ENCODE measurements at regions not wholly inside any gene's neighbourhood (a gene's known extent, or its start where the extent isn't known, plus 50 kb on each side); places are given as distances from the start of the nearest gene placed in this dataset.

DNA sequence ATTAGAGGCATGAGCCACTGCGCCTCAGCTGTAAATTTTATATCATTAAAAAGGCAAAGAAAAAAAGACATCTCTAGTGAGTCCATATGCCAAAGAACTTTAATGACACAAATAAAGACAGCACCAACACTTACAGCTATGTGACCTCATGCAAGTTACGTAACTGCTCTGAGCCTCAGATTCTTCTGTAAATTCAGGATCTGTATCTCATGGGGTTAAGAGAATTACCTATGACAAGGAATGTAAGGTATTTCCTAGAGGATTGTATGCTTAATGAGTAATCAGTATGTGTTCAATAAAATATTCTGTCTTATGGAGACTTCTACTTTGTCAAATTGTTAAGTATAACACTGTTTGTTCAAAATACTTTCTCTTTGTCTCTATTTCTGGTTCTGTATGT is 274.0 kb upstream of the GLI3 start:
- DNase-seq (ENCODE audit: low spot score in 2 of 2) (no peak), FAIRE-seq (no peak)

DNA sequence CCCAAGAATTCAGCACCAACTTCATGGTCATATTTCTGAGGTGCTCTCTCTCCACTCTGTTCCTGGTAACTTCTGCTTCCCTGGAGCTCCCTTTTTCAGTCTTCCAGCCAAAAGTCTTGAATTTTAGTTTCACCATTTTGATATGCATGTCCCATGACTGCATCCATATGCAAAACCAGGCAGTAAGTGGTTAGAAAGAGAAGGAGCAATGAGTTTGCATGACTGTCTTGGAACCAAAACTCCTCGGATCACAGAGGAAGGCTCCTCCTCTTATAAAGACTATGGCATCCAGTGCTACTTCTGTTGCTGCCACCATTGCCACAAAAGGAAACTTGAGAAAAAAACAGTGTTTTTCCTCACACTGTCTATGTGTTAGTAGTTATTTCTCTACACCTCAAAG is 269.1 kb upstream of the GLI3 start:
- no peak for DNase-seq (ENCODE audit: low spot score in 2 of 2)
- FAIRE-seq, result no peak

- DNase-seq (ENCODE audit: low spot score in 2 of 2), result no peak
- no peak for FAIRE-seq
These were observed 265.0 kb upstream of the GLI3 start for GRCh38 chr7:42502022-42502421.

DNA sequence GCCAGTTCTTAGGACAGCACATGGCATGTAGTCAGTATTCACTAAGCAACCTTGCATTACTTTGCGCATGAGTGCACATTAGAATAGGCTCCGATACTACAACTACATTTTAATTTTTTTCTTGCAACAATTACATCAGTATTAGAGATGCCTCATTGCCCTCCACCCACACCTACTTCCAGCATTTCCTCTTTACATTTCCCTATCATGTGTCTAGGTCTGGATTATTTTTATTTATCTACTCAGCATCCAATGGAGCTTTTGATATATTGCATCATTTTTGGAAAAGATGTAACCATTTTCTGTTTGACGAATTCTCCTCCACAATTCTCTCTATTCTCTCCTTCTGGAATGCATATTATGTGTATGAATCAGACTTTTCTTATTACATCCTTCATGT is 258.2 kb upstream of the GLI3 start:
- no peak for FAIRE-seq
- no peak for DNase-seq (ENCODE audit: low spot score in 2 of 2)

DNA sequence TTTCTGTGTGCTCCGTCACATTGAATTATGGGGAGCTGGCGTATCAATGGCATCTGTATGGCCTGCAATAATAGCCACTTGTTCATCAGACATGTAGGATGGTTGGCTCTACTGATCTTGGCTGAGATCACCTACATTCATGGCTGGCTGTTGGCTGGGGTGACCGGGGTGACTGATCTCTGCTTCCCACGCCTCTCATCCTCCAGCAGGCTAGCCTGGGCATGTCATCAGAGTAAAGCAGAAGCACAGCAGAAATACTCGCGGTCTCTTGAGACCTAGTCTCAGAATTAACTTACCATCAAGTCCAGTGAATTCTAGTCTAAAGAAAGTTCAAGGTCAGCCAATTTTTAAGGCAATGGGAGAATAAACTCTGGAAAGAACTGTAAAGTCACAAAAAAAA is 257.7 kb upstream of the GLI3 start:
- no peak for DNase-seq (ENCODE audit: low spot score in 2 of 2)
- no peak for FAIRE-seq

DNA sequence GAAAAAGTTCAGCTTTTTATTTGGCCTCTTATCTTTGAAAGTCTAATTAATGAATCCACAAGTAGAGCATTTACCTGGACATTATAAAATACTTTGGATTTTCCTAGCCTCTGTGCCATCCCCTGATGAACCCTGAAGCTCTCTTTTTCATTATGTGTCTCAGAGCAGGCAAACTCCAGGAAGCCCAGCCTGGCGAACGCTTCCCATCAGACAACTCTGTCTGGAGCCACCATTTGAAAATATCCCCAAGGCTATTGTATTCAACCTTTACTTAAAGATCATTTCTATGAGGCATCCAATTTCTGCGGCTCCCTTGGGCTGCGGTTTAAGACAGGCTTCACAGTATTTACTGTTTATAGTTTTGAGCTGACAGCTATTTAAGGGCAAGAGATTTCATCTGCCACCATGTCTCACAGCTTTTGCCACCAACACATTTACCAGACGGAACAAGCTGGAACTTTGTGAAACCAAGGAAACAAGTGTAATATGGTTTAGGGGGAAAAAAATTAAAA is 257.2 kb upstream of the GLI3 start:
- FAIRE-seq (no peak), DNase-seq (ENCODE audit: low spot score in 2 of 2) (no peak)

DNA sequence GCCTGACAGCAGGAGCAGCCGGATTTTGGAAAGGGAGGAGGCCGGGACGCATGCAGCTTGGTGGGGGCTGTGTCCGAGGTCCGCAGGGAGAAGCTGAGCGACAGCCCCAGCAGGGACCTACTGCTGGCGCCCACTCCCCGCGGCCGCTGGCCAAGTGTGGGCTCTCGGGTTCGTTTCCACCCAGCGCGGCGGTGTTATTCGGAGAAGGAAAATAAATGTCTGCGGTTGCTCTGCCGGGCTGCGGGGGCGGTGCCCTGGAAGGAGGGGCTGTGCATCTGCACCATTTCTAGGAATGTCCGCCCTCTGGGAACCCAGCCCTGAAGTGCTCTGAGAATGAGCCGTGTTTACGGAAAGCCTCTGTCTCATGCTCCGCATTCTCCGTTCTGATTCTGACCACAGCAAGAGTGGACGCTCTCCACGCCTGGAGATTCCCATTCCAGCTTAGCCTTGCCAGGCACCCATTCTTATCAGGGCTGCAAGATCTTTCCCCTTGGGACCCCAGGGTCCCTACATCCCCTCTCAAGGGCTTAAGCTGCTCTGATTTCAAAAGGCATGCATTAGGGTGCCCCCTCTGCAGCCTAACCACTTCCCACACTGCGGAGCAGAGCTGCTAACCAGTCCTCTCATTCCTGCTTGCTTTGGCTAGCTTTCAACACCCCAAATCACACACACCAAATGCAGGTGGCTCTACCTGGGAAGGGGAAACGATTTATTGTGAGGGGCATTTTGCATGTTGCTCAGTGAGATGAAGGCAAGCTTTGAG is 256.6 kb upstream of the GLI3 start:
- FAIRE-seq (no peak), DNase-seq (ENCODE audit: low spot score in 2 of 2) (peak; percentile 6 to 45)

DNA sequence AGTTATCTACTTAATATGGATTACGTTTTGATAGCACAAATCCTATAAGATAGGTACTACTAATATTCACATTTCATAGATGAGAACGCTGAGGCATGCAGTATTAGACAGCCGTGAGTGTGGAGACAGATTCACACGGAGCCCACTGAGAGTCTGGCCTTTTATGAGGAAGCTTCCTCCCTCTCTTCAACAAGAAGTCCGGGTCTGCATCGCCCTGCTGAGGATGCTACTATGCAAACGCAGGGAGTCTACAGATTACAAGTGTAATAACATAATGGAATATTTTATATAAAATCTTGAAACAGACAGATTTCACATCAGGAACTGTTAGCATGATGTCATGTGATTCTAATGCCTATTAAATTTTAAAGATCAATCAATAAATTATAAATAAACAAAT is 255.9 kb upstream of the GLI3 start:
- DNase-seq (ENCODE audit: low spot score in 2 of 2) (no peak), FAIRE-seq (no peak)

DNA sequence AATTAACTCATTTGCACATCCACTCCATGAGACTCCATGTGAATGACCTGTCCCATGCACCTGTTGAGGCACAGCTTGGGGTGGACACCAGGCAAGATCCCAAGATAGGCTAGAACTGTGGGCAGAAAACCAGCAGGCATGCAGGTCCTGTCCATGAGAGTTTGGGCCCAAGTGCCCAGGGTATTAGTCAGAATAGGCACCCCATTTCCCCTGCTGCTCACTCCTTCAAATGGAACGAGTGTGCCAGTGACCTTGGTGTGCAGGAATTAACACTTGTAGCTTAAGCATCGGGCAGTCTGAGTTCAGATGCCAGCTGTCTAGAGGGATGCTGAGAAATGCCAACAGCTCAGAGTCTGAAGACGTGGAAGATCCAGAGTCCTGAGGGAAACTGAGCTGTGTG is 254.1 kb upstream of the GLI3 start:
- FAIRE-seq (no peak), DNase-seq (ENCODE audit: low spot score in 2 of 2) (no peak)

GRCh38 chr7:42489299-42489698 is 252.3 kb upstream of the GLI3 start:
- DNase-seq (ENCODE audit: low spot score in 2 of 2) (no peak), FAIRE-seq (no peak)

GRCh38 chr7:42485301-42485766 is 248.3 kb upstream of the GLI3 start:
- no peak for FAIRE-seq
- no peak for DNase-seq (ENCODE audit: low spot score in 2 of 2)

DNA sequence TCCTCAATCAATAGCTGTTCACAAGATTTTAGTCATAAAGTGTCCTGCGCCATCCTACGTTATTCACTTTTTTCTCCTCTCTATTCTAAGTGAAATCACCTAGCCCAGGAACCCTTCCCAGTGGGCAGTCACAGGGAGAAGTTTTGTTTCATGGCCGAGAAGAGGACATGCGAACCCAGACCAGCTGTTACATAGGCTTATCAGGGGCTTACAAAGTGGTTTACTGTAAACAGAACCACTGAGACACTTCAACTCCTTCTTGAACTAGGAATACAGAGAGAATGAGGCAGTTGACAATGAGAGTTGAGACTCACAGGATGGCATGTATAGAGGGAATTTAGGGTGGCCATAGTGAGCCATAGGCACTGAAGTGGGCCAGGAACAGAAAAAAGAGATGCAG is 246.9 kb upstream of the GLI3 start:
- FAIRE-seq, result no peak
- DNase-seq (ENCODE audit: low spot score in 2 of 2), result no peak

DNA sequence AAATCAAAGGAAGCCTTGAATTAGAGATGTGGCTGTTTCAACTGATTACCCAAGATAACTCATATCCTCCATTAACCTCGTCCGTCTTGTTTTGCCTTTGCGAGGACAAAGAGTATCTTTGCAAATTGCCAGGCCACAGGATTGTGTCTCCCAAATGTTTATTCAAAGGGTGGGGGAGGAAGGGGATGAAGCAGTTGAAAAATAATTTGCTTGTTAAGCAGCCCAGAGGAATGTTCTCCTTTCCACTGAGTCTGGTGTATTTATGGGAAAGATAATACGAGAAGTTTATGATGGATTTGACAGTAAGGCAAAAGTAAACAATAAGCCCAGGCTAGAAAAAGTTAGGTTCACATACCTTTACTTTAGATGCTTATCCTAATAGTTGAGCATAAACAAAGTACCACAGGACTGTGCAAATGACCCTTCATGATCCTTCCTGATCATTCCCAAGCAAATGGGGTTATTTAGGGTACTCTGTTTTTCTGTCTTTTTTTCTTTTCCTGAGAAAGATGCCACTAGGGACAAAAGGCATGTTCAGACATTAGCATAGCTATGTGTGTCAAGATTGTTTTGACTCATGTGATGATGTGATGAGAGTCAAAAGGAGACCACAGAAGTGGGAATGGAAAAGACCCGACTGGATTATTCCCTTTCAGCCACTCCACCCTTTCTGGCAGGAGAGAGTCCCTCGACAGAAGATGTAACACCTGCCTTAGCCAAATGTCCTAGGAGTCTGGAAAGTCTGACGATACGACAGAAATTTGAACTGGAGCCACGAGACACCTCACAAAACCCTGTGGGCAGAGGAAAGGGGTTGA is 243.0 kb upstream of the GLI3 start:
- DNase-seq (ENCODE audit: low spot score in 2 of 2) (no peak), FAIRE-seq (no peak)

- DNase-seq (ENCODE audit: low spot score in 2 of 2), result no peak
- FAIRE-seq, result no peak
These were observed 242.4 kb upstream of the GLI3 start for GRCh38 chr7:42479452-42479815.

DNA sequence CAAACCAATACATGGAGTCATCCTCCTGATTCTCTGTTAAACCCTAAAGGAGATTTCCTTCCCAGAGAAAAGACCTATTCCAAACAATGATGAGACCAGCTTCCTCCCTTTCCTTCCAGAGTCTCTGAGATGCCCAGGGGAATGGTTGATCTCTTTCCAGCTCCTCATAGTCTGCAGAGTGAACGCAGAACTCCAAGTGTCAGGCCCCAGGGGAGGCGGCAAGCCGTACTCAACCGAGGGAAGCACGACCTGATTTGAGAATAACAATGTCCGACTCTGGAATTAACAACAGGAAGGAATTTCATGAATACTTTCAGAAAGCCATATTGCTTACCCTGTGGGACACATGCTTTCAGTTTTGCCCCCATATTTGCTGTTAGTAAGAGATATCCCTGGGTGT is 241.7 kb upstream of the GLI3 start:
- DNase-seq (ENCODE audit: low spot score in 2 of 2), result no peak
- no peak for FAIRE-seq

DNA sequence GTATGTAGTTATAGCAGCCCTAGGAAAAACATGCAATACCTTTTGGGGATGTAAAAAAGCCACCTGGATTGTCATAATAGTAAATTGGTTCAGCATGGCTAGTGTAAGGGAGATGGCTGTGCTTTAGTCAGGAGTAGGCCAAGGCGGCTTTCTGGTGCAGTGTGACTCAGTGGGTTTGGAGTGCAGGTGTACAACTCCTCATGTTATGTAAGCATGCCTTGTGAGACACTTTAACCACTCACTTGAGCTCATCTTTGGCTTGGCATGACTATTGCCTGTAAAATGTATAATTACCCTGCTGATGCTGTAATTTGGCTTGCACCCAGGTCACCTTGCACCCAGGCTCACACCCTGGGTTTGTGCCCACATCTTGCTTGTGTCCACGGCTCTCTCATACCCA is 239.2 kb upstream of the GLI3 start:
- FAIRE-seq (no peak), DNase-seq (ENCODE audit: low spot score in 2 of 2) (no peak)

DNA sequence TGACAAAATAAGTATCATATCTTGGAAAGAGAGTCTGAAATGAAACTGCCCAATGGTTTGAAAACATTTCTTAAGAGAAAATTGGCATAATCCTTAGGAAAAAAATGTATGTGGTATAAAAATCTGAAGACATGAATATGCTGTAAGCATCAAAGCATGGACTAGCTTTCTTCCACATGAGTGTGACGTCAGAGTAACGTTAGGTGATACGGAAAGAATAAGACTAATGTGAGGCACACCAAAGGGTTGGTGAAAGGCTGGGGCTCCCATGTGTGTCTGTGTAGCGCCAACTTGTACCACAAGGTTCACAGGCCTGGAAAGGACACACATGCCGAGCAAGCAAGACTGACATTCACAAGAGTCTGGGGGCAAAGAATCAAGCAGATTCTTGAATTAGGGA is 238.1 kb upstream of the GLI3 start:
- no peak for FAIRE-seq
- DNase-seq (ENCODE audit: low spot score in 2 of 2), result no peak

DNA sequence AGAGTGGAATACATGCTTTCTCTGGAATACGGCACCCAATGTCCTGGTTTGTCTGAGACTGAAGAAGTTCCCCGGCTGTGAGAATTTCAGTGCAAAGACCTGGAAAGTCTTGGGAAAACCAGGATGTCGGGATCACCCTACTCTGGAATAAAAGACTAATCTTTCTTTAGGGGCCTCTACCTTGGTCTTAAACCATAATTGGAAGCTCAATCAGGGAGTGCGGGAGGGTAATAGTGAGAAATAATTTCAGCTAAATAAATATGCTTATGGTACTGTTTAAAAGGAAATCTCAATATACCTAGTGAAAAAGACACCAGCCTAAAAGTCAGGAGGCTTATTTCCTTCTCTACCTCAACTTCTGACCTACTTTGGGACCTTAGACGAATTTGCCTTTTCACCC is 236.1 kb upstream of the GLI3 start:
- no peak for FAIRE-seq
- DNase-seq (ENCODE audit: low spot score in 2 of 2), result no peak

GRCh38 chr7:42471573-42472174 is 234.7 kb upstream of the GLI3 start:
- DNase-seq (ENCODE audit: low spot score in 2 of 2), result no peak
- no peak for FAIRE-seq

DNA sequence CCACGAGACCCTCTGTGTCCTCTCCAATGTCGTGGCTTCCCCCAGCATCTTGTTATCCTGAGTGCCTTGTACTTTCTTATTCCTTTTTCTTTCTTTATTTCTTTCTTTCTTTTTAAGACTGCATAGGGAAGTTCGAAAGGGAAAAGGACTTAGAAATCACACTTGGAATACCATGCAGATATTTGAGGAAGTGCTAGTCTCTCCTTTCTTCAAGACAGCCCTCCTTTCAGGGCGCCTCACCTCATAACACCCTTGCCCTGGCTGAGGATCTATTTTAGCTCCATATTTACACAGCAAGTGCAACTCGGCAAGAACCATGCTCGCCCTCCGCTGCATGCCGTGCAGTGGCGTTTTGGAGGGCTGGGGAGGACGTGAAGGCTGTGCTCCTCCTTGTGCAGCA is 232.3 kb upstream of the GLI3 start:
- DNase-seq (ENCODE audit: low spot score in 2 of 2) (no peak), FAIRE-seq (no peak)

DNA sequence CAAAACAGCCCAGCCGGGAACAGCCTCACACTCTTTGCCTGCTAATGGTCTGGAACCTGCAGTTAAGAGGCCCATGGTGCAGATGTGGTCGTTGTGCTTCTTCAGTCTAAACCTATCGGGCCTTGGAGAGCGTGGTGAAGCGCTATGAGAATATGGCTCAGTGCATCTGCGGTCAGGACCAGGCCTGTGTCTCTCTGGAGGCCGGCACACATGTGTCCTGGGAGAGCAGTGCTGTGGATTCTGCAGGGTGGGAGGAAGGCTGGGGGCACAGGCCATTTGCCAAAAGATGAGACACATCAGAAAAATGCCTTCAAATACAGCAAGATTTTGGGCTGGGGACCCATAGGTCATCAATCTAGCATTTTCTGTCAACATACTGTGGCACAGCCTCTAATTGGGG is 231.5 kb upstream of the GLI3 start:
- DNase-seq (ENCODE audit: low spot score in 2 of 2) (no peak), FAIRE-seq (no peak)

DNA sequence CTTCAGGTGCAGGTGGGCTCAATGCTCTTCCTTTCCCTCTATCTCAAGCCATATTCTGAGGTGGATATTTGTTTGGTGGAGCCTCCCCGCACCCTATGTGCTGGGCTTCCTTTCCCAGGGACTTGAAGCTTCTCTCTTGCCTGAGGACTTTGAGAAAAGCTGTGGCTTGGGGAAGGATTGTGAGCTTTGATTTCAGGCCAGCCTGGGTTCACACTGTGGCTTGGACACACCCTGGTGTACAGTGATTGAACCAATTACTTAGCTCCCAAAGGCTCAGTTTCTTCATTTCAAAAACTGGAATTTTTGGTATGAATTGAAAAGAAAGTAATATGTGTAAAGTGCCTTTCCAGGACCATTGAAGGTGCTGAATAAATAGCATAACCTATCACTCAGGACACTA is 224.5 kb upstream of the GLI3 start:
- DNase-seq (ENCODE audit: low spot score in 2 of 2) (no peak), FAIRE-seq (no peak)

Measured in frontal cortex (tissue), 3 donors.